Endothelial cell of umbilical vein (primary cell): ENCODE measurements at regions not wholly inside any gene's neighbourhood (a gene's known extent, or its start where the extent isn't known, plus 50 kb on each side); places are given as distances from the start of the nearest gene placed in this dataset.

ENCODE experiments used
- BruUV-seq: library from RNA; stranded (reverse); fragments of 400-500 nt; replicated peaks from 2 replicates; lab custom pipeline; 2021; lab: Mats Ljungman, UMichigan
- CTCF ChIA-PET: fragments of 300-600, 350-600 bp; sonication (Branson Sonifier 250); formaldehyde crosslinking; loops from one replicate; lab custom pipeline; 2021; ENCODE audit warnings: antibody characterized with exemption, inconsistent platforms; lab: Charles Lee
- POLR2A ChIA-PET: fragments of 300-600, 350-600 bp; sonication (Branson Sonifier 250); formaldehyde crosslinking; loops from one replicate; lab custom pipeline; 2021; ENCODE audit warnings: antibody characterized with exemption, inconsistent platforms; lab: Charles Lee
- DNase-seq: peaks from one replicate; pipeline ENCODE4 v3.0.0-alpha.2; 2011; ENCODE audit warnings: low read depth, low spot score
- FAIRE-seq: peaks from 2 replicates; lab custom pipeline; 2011; peaks lifted over from hg19 to GRCh38; lab: Jason Lieb, UNC
- H2AFZ ChIP-seq: 2 replicates; pipeline ENCODE4 v1.6.0; 2012; ENCODE audit warnings: low read depth, low read length, control low read depth, inconsistent platforms
- H3K27ac ChIP-seq: 2 replicates; pipeline ENCODE4 v1.5.1; 2011; ENCODE audit warnings: low read depth, mild to moderate bottlenecking, control low read depth, low read length, moderate library complexity; ENCODE audit not compliant: insufficient read depth
- H3K27me3 ChIP-seq, 2 experiments: 2 replicates each; pipeline versions ENCODE4 v1.6.0 to v1.6.1; 2011; ENCODE audit warnings: low read length in 2 of 2, mixed read lengths in 1 of 2; ENCODE audit not compliant: control insufficient read depth in 2 of 2, insufficient read depth in 2 of 2
- H3K36me3 ChIP-seq, 2 experiments: 2 replicates in 1 of 2; 3 replicates in 1 of 2; pipeline ENCODE4 v1.5.1; 2011; ENCODE audit warnings: low read length in 2 of 2, mild to moderate bottlenecking in 1 of 2, moderate library complexity in 1 of 2; ENCODE audit not compliant: control insufficient read depth in 2 of 2, insufficient read depth in 2 of 2; ENCODE audit errors: extremely low read depth in 1 of 2
- H3K4me1 ChIP-seq: 3 replicates; pipeline ENCODE4 v1.5.1; 2011; ENCODE audit warnings: mild to moderate bottlenecking, low read length; ENCODE audit not compliant: control insufficient read depth, insufficient read depth; ENCODE audit errors: extremely low read depth
- H3K4me2 ChIP-seq: 2 replicates; pipeline ENCODE4 v1.6.1; 2011; ENCODE audit warnings: low read length, control low read depth, mixed read lengths; ENCODE audit not compliant: insufficient read depth
- H3K4me3 ChIP-seq, 3 experiments: fragments of 200-600 bp in 1 of 3; sonication (generic), shearing (Covaris generic) in 1 of 3; replicated peaks in 1 of 3; 2 replicates each; pipeline ENCODE4 v1.5.1; 2011 to 2016; ENCODE audit warnings: control low read depth in 3 of 3, low read length in 3 of 3, mild to moderate bottlenecking in 2 of 3, inconsistent platforms in 1 of 3, low read depth in 1 of 3, moderate library complexity in 1 of 3; ENCODE audit not compliant: insufficient read depth in 1 of 3
- H3K79me2 ChIP-seq: 2 replicates; pipeline ENCODE4 v1.6.0; 2012; ENCODE audit warnings: low read length, inconsistent platforms; ENCODE audit not compliant: control insufficient read depth, insufficient read depth
- H3K9ac ChIP-seq: replicated peaks from 2 replicates; pipeline ENCODE3; 2011; ENCODE audit warnings: low read length, control low read depth; ENCODE audit not compliant: insufficient read depth; ENCODE audit errors: extremely low read depth
- H3K9me1 ChIP-seq: replicated peaks from 3 replicates; pipeline ENCODE4 v1.6.0; 2011; ENCODE audit warnings: mild to moderate bottlenecking, low read length; ENCODE audit not compliant: control insufficient read depth, insufficient read depth; ENCODE audit errors: extremely low read depth
- H3K9me3 ChIP-seq: replicated peaks from 2 replicates; pipeline ENCODE4 v1.5.1; 2012; ENCODE audit warnings: low read length, inconsistent platforms; ENCODE audit not compliant: control insufficient read depth, insufficient read depth
- H4K20me1 ChIP-seq: replicated peaks from 2 replicates; pipeline ENCODE3; 2011; ENCODE audit warnings: mild to moderate bottlenecking, low read length; ENCODE audit not compliant: control insufficient read depth, insufficient read depth; ENCODE audit errors: extremely low read depth
- CTCF ChIP-seq, 2 donors: IDR thresholded peaks; 1 replicate in 1 of 2; 2 replicates in 1 of 2; pipeline ENCODE4 v1.5.1; 2011; ENCODE audit warnings: low read length in 2 of 2, mild to moderate bottlenecking in 2 of 2, moderate library complexity in 2 of 2, control low read depth in 1 of 2, inconsistent platforms in 1 of 2, low read depth in 1 of 2; ENCODE audit not compliant: insufficient read depth in 1 of 2; ENCODE audit errors: extremely low read depth in 1 of 2
- EZH2 ChIP-seq: IDR thresholded peaks from 2 replicates; pipeline ENCODE4 v1.6.1; 2012; ENCODE audit warnings: borderline replicate concordance, low read depth, mild to moderate bottlenecking, moderate library complexity, low read length, inconsistent platforms; ENCODE audit not compliant: severe bottlenecking
- FOS ChIP-seq: IDR thresholded peaks from 2 replicates; pipeline ENCODE4 v1.6.1; 2011; ENCODE audit warnings: mild to moderate bottlenecking, low read length, moderate library complexity, borderline replicate concordance; ENCODE audit not compliant: insufficient read depth
- GATA2 ChIP-seq: IDR thresholded peaks from 2 replicates; pipeline ENCODE4 v1.7.0; 2011; ENCODE audit warnings: low read depth, mild to moderate bottlenecking, moderate library complexity, mixed read lengths, low read length; ENCODE audit not compliant: insufficient read length, insufficient read depth
- MYC ChIP-seq: IDR thresholded peaks from one replicate; pipeline ENCODE4 v1.6.1; 2011; ENCODE audit warnings: mild to moderate bottlenecking, low read depth, low read length
- dilution Hi-C: fragments of 300-500 bp; cut with MboI; formaldehyde crosslinking; loops from one replicate; pipeline ENCODE4 v1.15.0; 2019; ENCODE audit warnings: low sequenced_read_pairs; ENCODE audit not compliant: extremely low pct_ligation_motif_present
- intact Hi-C: fragments of 100-400 bp; cut with micrococcal nuclease; formaldehyde crosslinking; loops from one replicate; pipeline ENCODE4 v1.10.0; 2022

- no peaks in the 10 kb centered on the region for H3K9me1 ChIP-seq
- no peaks in the 10 kb centered on the region for H4K20me1 ChIP-seq
- H3K9ac ChIP-seq: no peak overlapping the region
- no peak for FAIRE-seq
- peaks cover 86% of the 10 kb centered on the region for H3K79me2 ChIP-seq
- no peaks in the 10 kb centered on the region for H3K36me3 ChIP-seq
- TF ChIP-seq MYC: no peak
- no peak for TF ChIP-seq EZH2
- no peak for TF ChIP-seq CTCF (IDR thresholded peaks at IDR 0.05; ENCODE audit: extremely low read depth in 1 of 2, insufficient read depth in 1 of 2, low read depth in 1 of 2, low read length in 2 of 2)
- dilution Hi-C loops: no loop called here
- peak overlapping the region; percentile 78 for H3K4me2 ChIP-seq
- intact Hi-C loops: loop anchor here (1.0 kb wide), 1 partner anchor 41 kb away; no protein-coding TSS in a partner anchor
- DNase-seq: no peak
- no TSS peak for BruUV-seq
- CTCF ChIA-PET: interaction anchor here (1.1 to 3.3 kb wide), 5 partner anchors 23 to 171 kb away, joined by 3 to 14 read pairs (median 4); no protein-coding TSS in a partner anchor
- H3K27me3 ChIP-seq: no peaks in the 10 kb centered on the region
- H2AFZ ChIP-seq: no peak overlapping the region
- no peak overlapping the region for H3K4me3 ChIP-seq
- H3K9me3 ChIP-seq: no peaks in the 10 kb centered on the region
- POLR2A ChIA-PET: no interaction called here
- peaks cover 58% of the 10 kb centered on the region for H3K4me1 ChIP-seq
- H3K27ac ChIP-seq: peak overlapping the region; percentile 87
Observed at GRCh38 chr3:42019953-42020260, 58.0 kb upstream of the ULK4 start.

GRCh38 chr3:42019144-42019952, 57.4 kb upstream of the ULK4 start:
- intact Hi-C loops: loop anchor here (1.0 kb wide), 1 partner anchor 42 kb away; no protein-coding TSS in a partner anchor

More at GRCh38 chr3:42019144-42019952, 57.4 kb upstream of the ULK4 start:
- no peaks in the 10 kb centered on the region for H3K9me1 ChIP-seq
- peak overlapping the region; percentile 87 for H3K27ac ChIP-seq
- peaks cover 87% of the 10 kb centered on the region for H3K79me2 ChIP-seq
- dilution Hi-C loops: no loop called here
- BruUV-seq: no TSS peak
- DNase-seq: peak; percentile 39
- no peak overlapping the region for H3K9ac ChIP-seq
- no peaks in the 10 kb centered on the region for H4K20me1 ChIP-seq
- TF ChIP-seq GATA2 (peak; percentile 51), FOS (no peak)
- CTCF ChIA-PET: interaction anchor here (0.7 to 3.3 kb wide), 5 partner anchors 17 to 172 kb away, joined by 3 to 14 read pairs (median 4); no protein-coding TSS in a partner anchor
- H3K4me1 ChIP-seq: peaks cover 54% of the 10 kb centered on the region
- no peak overlapping the region for H3K4me3 ChIP-seq
- FAIRE-seq: no peak
- no peak overlapping the region for H2AFZ ChIP-seq
- no peaks in the 10 kb centered on the region for H3K27me3 ChIP-seq
- H3K9me3 ChIP-seq: no peaks in the 10 kb centered on the region
- H3K36me3 ChIP-seq: no peaks in the 10 kb centered on the region
- no peak overlapping the region for H3K4me2 ChIP-seq
- POLR2A ChIA-PET: no interaction called here
